GM06990 (cell line): ENCODE measurements at regions not wholly inside any gene's neighbourhood (a gene's known extent, or its start where the extent isn't known, plus 50 kb on each side); places are given as distances from the start of the nearest gene placed in this dataset.

Experiments used
- DNase-seq: peaks from one replicate; pipeline ENCODE4 v3.0.0-alpha.2; 2011; ENCODE audit not compliant: insufficient read length; ENCODE audit errors: extremely low read depth
- H3K27me3 ChIP-seq: replicated peaks from 2 replicates; pipeline ENCODE4 v1.6.0; 2011; ENCODE audit warnings: low read length; ENCODE audit not compliant: control insufficient read depth, insufficient read depth
- H3K36me3 ChIP-seq: 2 replicates; pipeline ENCODE4 v1.5.1; 2011; ENCODE audit warnings: low read length; ENCODE audit not compliant: control insufficient read depth, insufficient read depth
- H3K4me3 ChIP-seq: replicated peaks from 2 replicates; pipeline ENCODE4 v1.5.1; 2011; ENCODE audit warnings: low read depth, mild to moderate bottlenecking, control low read depth, low read length
- CTCF ChIP-seq: IDR thresholded peaks from 2 replicates; pipeline ENCODE4 v1.5.1; 2011; ENCODE audit warnings: low read length, control low read depth, mild to moderate bottlenecking, inconsistent platforms; ENCODE audit not compliant: insufficient read depth, poor library complexity, severe bottlenecking

- no peaks in the 10 kb centered on the region for H3K36me3 ChIP-seq
- DNase-seq, result no peak
- H3K27me3 ChIP-seq, result no peaks in the 10 kb centered on the region; the same call in 1 of the 2 replicates
- no peak for TF ChIP-seq CTCF
- no peak overlapping the region for H3K4me3 ChIP-seq
These were observed 76.7 kb upstream of the CCNG1 start for GRCh38 chr5:163360656-163361055.

- no peak for TF ChIP-seq CTCF
- no peaks in the 10 kb centered on the region for H3K36me3 ChIP-seq
- DNase-seq, result no peak
- no peaks in the 10 kb centered on the region; the same call in 1 of the 2 replicates for H3K27me3 ChIP-seq
- H3K4me3 ChIP-seq, result no peak overlapping the region
These were observed 75.9 kb upstream of the CCNG1 start for GRCh38 chr5:163361450-163361849.

GRCh38 chr5:163362840-163363371, 74.5 kb upstream of the CCNG1 start:
- no peaks in the 10 kb centered on the region for H3K36me3 ChIP-seq
- DNase-seq, result no peak
- TF ChIP-seq CTCF, result no peak
- H3K27me3 ChIP-seq, result no peaks in the 10 kb centered on the region; the same call in 1 of the 2 replicates
- H3K4me3 ChIP-seq, result no peak overlapping the region

- TF ChIP-seq CTCF, result no peak
- Histone ChIP-seq H3K36me3 (no peaks in the 10 kb centered on the region), H3K4me3 (no peak overlapping the region), H3K27me3 (no peaks in the 10 kb centered on the region; the same call in 1 of the 2 replicates)
- no peak for DNase-seq
These were observed 74.0 kb upstream of the CCNG1 start for GRCh38 chr5:163363389-163363788.

- H3K36me3 ChIP-seq, result no peaks in the 10 kb centered on the region
- no peak overlapping the region for H3K4me3 ChIP-seq
- H3K27me3 ChIP-seq, result no peaks in the 10 kb centered on the region; the same call in 1 of the 2 replicates
- DNase-seq, result no peak
- no peak for TF ChIP-seq CTCF
These were observed 70.6 kb upstream of the CCNG1 start for GRCh38 chr5:163366757-163367156.
